ENCODE measurements at regions not wholly inside any gene's neighbourhood (a gene's known extent, or its start where the extent isn't known, plus 50 kb on each side); places are given as distances from the start of the nearest gene placed in this dataset.

DNA sequence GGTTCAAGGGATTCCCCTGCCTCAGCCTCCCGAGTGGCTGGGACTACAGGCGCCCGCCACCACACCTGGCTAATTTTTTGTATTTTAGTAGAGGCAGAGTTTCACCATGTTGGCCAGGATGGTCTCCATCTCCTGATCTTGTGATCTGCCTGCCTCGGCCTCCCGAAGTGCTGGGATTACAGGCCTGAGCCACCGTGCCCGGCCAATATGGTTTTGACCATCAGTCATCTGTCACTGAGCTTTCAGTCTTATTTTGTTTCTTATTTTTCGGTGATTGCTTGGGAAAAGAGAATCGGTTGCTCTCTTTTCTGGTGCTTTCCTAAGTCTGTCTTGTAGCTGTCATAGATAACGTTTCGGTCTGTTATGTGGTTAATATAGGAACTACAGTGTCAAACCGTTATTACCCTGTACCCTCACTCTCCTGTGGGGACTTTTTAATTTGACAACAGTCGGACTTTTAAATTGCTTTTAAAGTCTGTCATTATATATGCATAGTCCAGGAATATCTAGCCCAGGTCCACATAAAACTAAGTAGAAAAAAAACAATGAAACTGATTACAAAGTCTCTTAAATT, 453.4 kb downstream of the KCNJ18 start:
- Histone ChIP-seq H3F3A (ENCODE audit: insufficient read depth, low read length, poor library complexity, severe bottlenecking) (no peaks in the 10 kb centered on the region), H3K79me2 (replicated peaks; ENCODE audit: insufficient read depth, low read length) (no peaks in the 10 kb centered on the region), H3K9ac (ENCODE audit: low read length) (no peak overlapping the region), H4K20me1 (ENCODE audit: insufficient read depth) (no peaks in the 10 kb centered on the region), H3K4me3 (ENCODE audit: low read length) (no peak overlapping the region), H3K27me3 (ENCODE audit: insufficient read depth, low read depth, low read length) (no peaks in the 10 kb centered on the region), H3K9me3 (ENCODE audit: low read length) (no peaks in the 10 kb centered on the region), H3K4me2 (ENCODE audit: low read length) (no peak overlapping the region), H3K9me2 (ENCODE audit: insufficient read depth, low read length) (no peaks in the 10 kb centered on the region), H3K36me3 (ENCODE audit: insufficient read depth, low read length) (no peaks in the 10 kb centered on the region), H2AFZ (ENCODE audit: low read depth, low read length) (no peak overlapping the region), H3K27ac (ENCODE audit: low read length) (no peak overlapping the region)
- TF ChIP-seq RAD21 (conservative IDR thresholded peaks at IDR 0.05) (no peak), REST (IDR thresholded peaks at IDR 0.05; ENCODE audit: borderline replicate concordance) (no peak), SMC3 (conservative IDR thresholded peaks at IDR 0.05; ENCODE audit: poor library complexity) (no peak), POLR2AphosphoS5 (IDR thresholded peaks at IDR 0.05) (no peak), TAF1 (IDR thresholded peaks at IDR 0.05; ENCODE audit: low read depth) (no peak), EZH2 (IDR thresholded peaks at IDR 0.05; ENCODE audit: borderline replicate concordance, insufficient read depth, low read length, poor library complexity, severe bottlenecking) (no peak)
- TF ChIP-seq, protein P1, sequence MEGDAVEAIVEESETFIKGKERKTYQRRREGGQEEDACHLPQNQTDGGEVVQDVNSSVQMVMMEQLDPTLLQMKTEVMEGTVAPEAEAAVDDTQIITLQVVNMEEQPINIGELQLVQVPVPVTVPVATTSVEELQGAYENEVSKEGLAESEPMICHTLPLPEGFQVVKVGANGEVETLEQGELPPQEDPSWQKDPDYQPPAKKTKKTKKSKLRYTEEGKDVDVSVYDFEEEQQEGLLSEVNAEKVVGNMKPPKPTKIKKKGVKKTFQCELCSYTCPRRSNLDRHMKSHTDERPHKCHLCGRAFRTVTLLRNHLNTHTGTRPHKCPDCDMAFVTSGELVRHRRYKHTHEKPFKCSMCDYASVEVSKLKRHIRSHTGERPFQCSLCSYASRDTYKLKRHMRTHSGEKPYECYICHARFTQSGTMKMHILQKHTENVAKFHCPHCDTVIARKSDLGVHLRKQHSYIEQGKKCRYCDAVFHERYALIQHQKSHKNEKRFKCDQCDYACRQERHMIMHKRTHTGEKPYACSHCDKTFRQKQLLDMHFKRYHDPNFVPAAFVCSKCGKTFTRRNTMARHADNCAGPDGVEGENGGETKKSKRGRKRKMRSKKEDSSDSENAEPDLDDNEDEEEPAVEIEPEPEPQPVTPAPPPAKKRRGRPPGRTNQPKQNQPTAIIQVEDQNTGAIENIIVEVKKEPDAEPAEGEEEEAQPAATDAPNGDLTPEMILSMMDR (IDR thresholded peaks at IDR 0.05; ENCODE audit: poor library complexity, severe bottlenecking): no peak

DNA sequence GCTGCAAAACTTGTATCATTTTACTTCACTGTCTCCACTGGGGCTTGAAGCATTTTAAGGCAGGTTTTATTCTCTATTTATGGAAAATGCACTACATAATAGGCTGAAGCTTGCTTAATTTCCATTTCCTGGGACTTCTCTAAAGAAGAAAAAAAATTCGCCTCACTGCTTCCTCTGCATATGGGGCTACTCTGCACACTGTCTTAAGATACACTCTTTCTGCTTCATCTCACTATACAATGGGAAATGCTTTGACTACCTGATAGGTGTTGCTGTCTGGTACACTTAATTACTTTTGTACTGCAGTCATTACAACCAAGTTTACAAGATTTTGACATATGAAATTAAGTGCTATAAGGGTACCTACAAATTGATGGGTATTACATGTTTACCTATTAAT, 466.0 kb downstream of the KCNJ18 start:
- Histone ChIP-seq H3F3A (ENCODE audit: insufficient read depth, low read length, poor library complexity, severe bottlenecking) (no peaks in the 10 kb centered on the region), H3K4me2 (ENCODE audit: low read length) (no peak overlapping the region), H4K20me1 (ENCODE audit: insufficient read depth) (no peaks in the 10 kb centered on the region), H3K9me2 (ENCODE audit: insufficient read depth, low read length) (no peaks in the 10 kb centered on the region), H3K27me3 (ENCODE audit: insufficient read depth, low read depth, low read length) (no peaks in the 10 kb centered on the region), H3K9me3 (ENCODE audit: low read length) (no peaks in the 10 kb centered on the region), H3K27ac (ENCODE audit: low read length) (no peak overlapping the region), H3K4me3 (ENCODE audit: low read length) (no peak overlapping the region), H3K79me2 (replicated peaks; ENCODE audit: insufficient read depth, low read length) (no peaks in the 10 kb centered on the region), H2AFZ (ENCODE audit: low read depth, low read length) (no peak overlapping the region), H3K9ac (ENCODE audit: low read length) (no peak overlapping the region), H3K36me3 (ENCODE audit: insufficient read depth, low read length) (no peaks in the 10 kb centered on the region)
- TF ChIP-seq POLR2AphosphoS5 (IDR thresholded peaks at IDR 0.05) (no peak), MXI1 (conservative IDR thresholded peaks at IDR 0.05; ENCODE audit: poor library complexity, severe bottlenecking) (no peak), SMC3 (conservative IDR thresholded peaks at IDR 0.05; ENCODE audit: poor library complexity) (no peak), RAD21 (conservative IDR thresholded peaks at IDR 0.05) (no peak)

- no peak overlapping the region for H3K4me2 ChIP-seq (ENCODE audit: low read length)
- H4K20me1 ChIP-seq (ENCODE audit: insufficient read depth): no peaks in the 10 kb centered on the region
- no peak overlapping the region for H3K4me3 ChIP-seq (ENCODE audit: low read length)
- H3K36me3 ChIP-seq (ENCODE audit: insufficient read depth, low read length): no peaks in the 10 kb centered on the region
- no peaks in the 10 kb centered on the region for H3K27me3 ChIP-seq (ENCODE audit: insufficient read depth, low read depth, low read length)
- H3K27ac ChIP-seq (ENCODE audit: low read length): no peak overlapping the region
- H3K79me2 ChIP-seq (replicated peaks; ENCODE audit: insufficient read depth, low read length): no peaks in the 10 kb centered on the region
- no peaks in the 10 kb centered on the region for H3K9me3 ChIP-seq (ENCODE audit: low read length)
- no peak overlapping the region for H3K9ac ChIP-seq (ENCODE audit: low read length)
- no peaks in the 10 kb centered on the region for H3K9me2 ChIP-seq (ENCODE audit: insufficient read depth, low read length)
- no peaks in the 10 kb centered on the region for H3F3A ChIP-seq (ENCODE audit: insufficient read depth, low read length, poor library complexity, severe bottlenecking)
- TF ChIP-seq TAF1 (IDR thresholded peaks at IDR 0.05; ENCODE audit: low read depth) (no peak), RAD21 (conservative IDR thresholded peaks at IDR 0.05) (no peak), REST (IDR thresholded peaks at IDR 0.05; ENCODE audit: borderline replicate concordance) (no peak), EZH2 (IDR thresholded peaks at IDR 0.05; ENCODE audit: borderline replicate concordance, insufficient read depth, low read length, poor library complexity, severe bottlenecking) (no peak), POLR2AphosphoS5 (IDR thresholded peaks at IDR 0.05) (no peak), MXI1 (conservative IDR thresholded peaks at IDR 0.05; ENCODE audit: poor library complexity, severe bottlenecking) (no peak), EP300 (conservative IDR thresholded peaks at IDR 0.05; ENCODE audit: poor library complexity, severe bottlenecking) (no peak)
- H2AFZ ChIP-seq (ENCODE audit: low read depth, low read length): no peak overlapping the region
Observed at GRCh38 chr17:22161376-22161775, 469.1 kb downstream of the KCNJ18 start.
